KMS-11 (cell line): ENCODE measurements at regions not wholly inside any gene's neighbourhood (a gene's known extent, or its start where the extent isn't known, plus 50 kb on each side); places are given as distances from the start of the nearest gene placed in this dataset.

ENCODE experiments used
- H2AFZ ChIP-seq: fragments of 200-600 bp; sonication (generic); 2 replicates; pipeline ENCODE4 v1.6.1; 2016; ENCODE audit warnings: antibody characterized with exemption, mixed run types, low read depth
- H3K27ac ChIP-seq: fragments of 200-600 bp; sonication (generic); 2 replicates; pipeline ENCODE4 v1.6.1; 2016; ENCODE audit warnings: mild to moderate bottlenecking, mixed run types
- H3K27me3 ChIP-seq: fragments of 200-600 bp; sonication (generic); 2 replicates; pipeline ENCODE4 v1.6.1; 2017; ENCODE audit warnings: mild to moderate bottlenecking, low read depth, mixed run types, moderate library complexity; ENCODE audit not compliant: insufficient read depth
- H3K36me3 ChIP-seq: fragments of 200-600 bp; sonication (generic); 2 replicates; pipeline ENCODE4 v1.6.1; 2017; ENCODE audit warnings: mild to moderate bottlenecking, mixed run types; ENCODE audit not compliant: insufficient read depth
- H3K4me1 ChIP-seq: fragments of 200-600 bp; sonication (generic); 2 replicates; pipeline ENCODE4 v1.6.1; 2016; ENCODE audit warnings: mild to moderate bottlenecking, low read depth, mixed run types; ENCODE audit not compliant: poor library complexity, severe bottlenecking
- H3K4me2 ChIP-seq: fragments of 200-600 bp; sonication (generic); 2 replicates; pipeline ENCODE4 v1.7.0; 2016; ENCODE audit warnings: mild to moderate bottlenecking, mixed run types
- H3K4me3 ChIP-seq: fragments of 200-600 bp; sonication (generic); IDR thresholded peaks from 2 replicates; pipeline ENCODE4 v1.6.1; 2017; ENCODE audit warnings: low read depth, low read length, mixed read lengths; ENCODE audit not compliant: insufficient read depth
- H3K79me2 ChIP-seq: fragments of 200-600 bp; sonication (generic); 2 replicates; pipeline ENCODE4 v1.6.1; 2016; ENCODE audit warnings: low read depth, mixed run types; ENCODE audit not compliant: insufficient read depth
- H3K9ac ChIP-seq: fragments of 200-600 bp; sonication (generic); 2 replicates; pipeline ENCODE4 v1.6.1; 2016; ENCODE audit warnings: mild to moderate bottlenecking, mixed run types
- H4K20me1 ChIP-seq: fragments of 200-600 bp; sonication (generic); 2 replicates; pipeline ENCODE4 v1.6.1; 2016; ENCODE audit warnings: mild to moderate bottlenecking, mixed run types; ENCODE audit not compliant: insufficient read depth
- TF ChIP-seq, protein P1 (sequence below): fragments of 200-600 bp; sonication (generic); conservative IDR thresholded peaks from 2 replicates; pipeline ENCODE4 v1.6.1; 2017; ENCODE audit warnings: low read depth, mild to moderate bottlenecking, antibody characterized with exemption, low read length, moderate library complexity, mixed read lengths

DNA sequence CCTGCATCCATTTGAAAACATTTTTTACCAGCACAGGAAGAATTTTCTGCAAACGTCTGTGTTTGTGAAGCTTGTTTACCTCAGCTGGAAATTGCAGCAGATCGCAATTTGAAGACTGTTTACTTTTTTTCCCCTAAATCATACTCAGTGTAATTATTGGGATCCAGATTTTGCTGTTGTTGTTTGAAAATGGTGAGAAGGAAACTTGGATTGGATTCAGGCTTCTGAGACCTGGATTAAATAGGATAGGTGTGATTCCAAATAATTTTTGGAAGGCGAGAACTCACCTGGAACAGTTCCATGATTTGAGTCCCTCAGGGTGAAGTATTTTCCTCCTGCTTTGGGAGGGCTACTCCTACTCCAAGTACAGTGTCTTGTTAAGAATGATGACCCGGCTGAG, 279.8 kb downstream of the STIM2 start:
- no peak overlapping the region for H2AFZ ChIP-seq
- no peak overlapping the region for H3K4me3 ChIP-seq
- H3K27me3 ChIP-seq = no peaks in the 10 kb centered on the region
- H3K36me3 ChIP-seq = no peaks in the 10 kb centered on the region
- no peaks in the 10 kb centered on the region for H3K4me1 ChIP-seq
- no peaks in the 10 kb centered on the region for H4K20me1 ChIP-seq
- TF ChIP-seq, protein P1, sequence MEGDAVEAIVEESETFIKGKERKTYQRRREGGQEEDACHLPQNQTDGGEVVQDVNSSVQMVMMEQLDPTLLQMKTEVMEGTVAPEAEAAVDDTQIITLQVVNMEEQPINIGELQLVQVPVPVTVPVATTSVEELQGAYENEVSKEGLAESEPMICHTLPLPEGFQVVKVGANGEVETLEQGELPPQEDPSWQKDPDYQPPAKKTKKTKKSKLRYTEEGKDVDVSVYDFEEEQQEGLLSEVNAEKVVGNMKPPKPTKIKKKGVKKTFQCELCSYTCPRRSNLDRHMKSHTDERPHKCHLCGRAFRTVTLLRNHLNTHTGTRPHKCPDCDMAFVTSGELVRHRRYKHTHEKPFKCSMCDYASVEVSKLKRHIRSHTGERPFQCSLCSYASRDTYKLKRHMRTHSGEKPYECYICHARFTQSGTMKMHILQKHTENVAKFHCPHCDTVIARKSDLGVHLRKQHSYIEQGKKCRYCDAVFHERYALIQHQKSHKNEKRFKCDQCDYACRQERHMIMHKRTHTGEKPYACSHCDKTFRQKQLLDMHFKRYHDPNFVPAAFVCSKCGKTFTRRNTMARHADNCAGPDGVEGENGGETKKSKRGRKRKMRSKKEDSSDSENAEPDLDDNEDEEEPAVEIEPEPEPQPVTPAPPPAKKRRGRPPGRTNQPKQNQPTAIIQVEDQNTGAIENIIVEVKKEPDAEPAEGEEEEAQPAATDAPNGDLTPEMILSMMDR = no peak
- H3K27ac ChIP-seq = no peak overlapping the region
- no peak overlapping the region for H3K9ac ChIP-seq
- H3K79me2 ChIP-seq = no peaks in the 10 kb centered on the region
- no peak overlapping the region for H3K4me2 ChIP-seq

- TF ChIP-seq, protein P1 = no peak
- H2AFZ ChIP-seq = no peak overlapping the region
- no peaks in the 10 kb centered on the region for H3K4me1 ChIP-seq
Measured at GRCh38 chr4:27141530-27141929, 280.9 kb downstream of the STIM2 start.

GRCh38 chr4:27142841-27143240, 282.2 kb downstream of the STIM2 start:
- no peaks in the 10 kb centered on the region for H4K20me1 ChIP-seq
- H2AFZ ChIP-seq = no peak overlapping the region
- no peak overlapping the region for H3K27ac ChIP-seq
- H3K27me3 ChIP-seq = no peaks in the 10 kb centered on the region
- H3K4me3 ChIP-seq = no peak overlapping the region
- no peak overlapping the region for H3K9ac ChIP-seq
- H3K4me2 ChIP-seq = no peak overlapping the region
- no peaks in the 10 kb centered on the region for H3K36me3 ChIP-seq
- H3K4me1 ChIP-seq = no peaks in the 10 kb centered on the region
- no peaks in the 10 kb centered on the region for H3K79me2 ChIP-seq
- TF ChIP-seq, protein P1 = no peak

More at GRCh38 chr4:27141530-27141929, 280.9 kb downstream of the STIM2 start:
- Histone ChIP-seq H3K9ac (no peak overlapping the region), H3K36me3 (no peaks in the 10 kb centered on the region), H3K27me3 (no peaks in the 10 kb centered on the region), H3K4me2 (no peak overlapping the region), H4K20me1 (no peaks in the 10 kb centered on the region), H3K79me2 (no peaks in the 10 kb centered on the region), H3K27ac (no peak overlapping the region), H3K4me3 (no peak overlapping the region)

- Histone ChIP-seq H3K79me2 (no peaks in the 10 kb centered on the region), H3K27me3 (no peaks in the 10 kb centered on the region), H3K27ac (no peak overlapping the region), H3K4me3 (no peak overlapping the region), H3K36me3 (no peaks in the 10 kb centered on the region), H3K4me2 (no peak overlapping the region), H4K20me1 (no peaks in the 10 kb centered on the region), H2AFZ (no peak overlapping the region), H3K4me1 (no peaks in the 10 kb centered on the region), H3K9ac (no peak overlapping the region)
- TF ChIP-seq, protein P1 = no peak
Measured at GRCh38 chr4:27145597-27145996, 285.0 kb downstream of the STIM2 start.
